DND-41 (cell line): ENCODE measurements at regions not wholly inside any gene's neighbourhood (a gene's known extent, or its start where the extent isn't known, plus 50 kb on each side); places are given as distances from the start of the nearest gene placed in this dataset.

Source experiments
- CTCF ChIP-seq: IDR thresholded peaks from 2 replicates; pipeline ENCODE4 v1.5.1; 2012; ENCODE audit warnings: borderline replicate concordance, low read length, moderate library complexity, mild to moderate bottlenecking; ENCODE audit not compliant: poor library complexity, severe bottlenecking; ENCODE audit errors: extremely low read depth
- EZH2 ChIP-seq: IDR thresholded peaks from 3 replicates; pipeline ENCODE4 v1.6.1; 2012; ENCODE audit warnings: borderline replicate concordance, low read depth, mild to moderate bottlenecking, moderate library complexity, low read length, inconsistent platforms; ENCODE audit not compliant: severe bottlenecking

- TF ChIP-seq CTCF, result no peak
- TF ChIP-seq EZH2, result no peak
Measured at GRCh38 chr4:56186808-56187523, 200.3 kb downstream of the AASDH start.
